ENCODE measurements at regions not wholly inside any gene's neighbourhood (a gene's known extent, or its start where the extent isn't known, plus 50 kb on each side); places are given as distances from the start of the nearest gene placed in this dataset.
"Not testable (repeated sequence)": the region's sequence is repeated elsewhere in the genome, so short reads cannot be mapped to it uniquely, and the experiment has no call there.

DNA sequence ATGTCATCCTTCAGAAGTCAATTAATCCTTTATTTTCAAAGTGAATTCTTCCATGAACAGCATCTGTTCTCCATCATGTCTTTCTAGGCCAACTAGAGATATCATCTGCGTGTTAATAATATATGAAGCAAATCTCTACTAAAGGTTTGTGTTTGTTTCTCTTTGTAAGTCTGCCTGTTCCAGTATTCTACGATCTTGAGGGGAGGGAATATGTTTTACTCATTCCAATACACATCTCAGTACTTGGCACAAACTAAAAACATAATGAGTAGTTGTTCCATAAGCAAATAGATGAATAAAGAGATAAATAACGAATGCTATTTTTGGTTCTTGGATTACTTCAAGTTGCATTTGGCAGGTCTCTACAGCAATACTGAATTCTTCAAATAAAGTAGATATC is 470.7 kb upstream of the GRIN3A start:
- Histone ChIP-seq H3K9me3 (replicated peaks) (no peaks in the 10 kb centered on the region; the same call in 1 of the 2 replicates), H3K27ac (no peak overlapping the region), H3K36me3 (no peaks in the 10 kb centered on the region), H3K27me3 (replicated peaks) (no peaks in the 10 kb centered on the region), H3K4me3 (no peak overlapping the region), H3K4me1 (replicated peaks) (no peaks in the 10 kb centered on the region)
- DNase-seq (ENCODE audit: low read depth in 1 of 2, low spot score in 2 of 2) = no peak

DNA sequence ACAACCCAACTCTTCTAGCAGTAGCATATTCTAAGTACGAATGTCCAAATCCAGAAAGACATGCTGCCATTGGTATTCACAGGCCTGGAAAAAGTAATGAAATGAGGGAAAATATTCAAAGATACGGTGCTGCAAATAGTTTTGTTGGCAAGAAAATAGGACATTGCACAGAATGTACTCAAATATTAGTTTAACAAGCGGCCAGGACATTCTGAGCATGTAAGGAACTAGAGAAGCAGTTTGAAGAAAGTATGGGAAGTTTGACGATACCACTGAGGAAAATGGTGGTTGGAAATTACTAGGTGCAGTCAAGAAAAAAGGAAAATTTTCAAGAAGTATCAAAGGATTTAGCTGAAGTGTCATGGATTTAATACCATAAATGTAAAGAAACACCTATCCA is 468.0 kb upstream of the GRIN3A start:
- Histone ChIP-seq H3K27ac (no peak overlapping the region), H3K9me3 (replicated peaks) (no peaks in the 10 kb centered on the region; the same call in 1 of the 2 replicates), H3K4me1 (replicated peaks) (no peaks in the 10 kb centered on the region), H3K27me3 (replicated peaks) (no peaks in the 10 kb centered on the region), H3K4me3 (no peak overlapping the region), H3K36me3 (no peaks in the 10 kb centered on the region)
- no peak for DNase-seq (ENCODE audit: low read depth in 1 of 2, low spot score in 2 of 2)

GRCh38 chr9:102205251-102205650 is 466.8 kb upstream of the GRIN3A start:
- no peaks in the 10 kb centered on the region for H3K27me3 ChIP-seq (replicated peaks)
- no peak overlapping the region for H3K27ac ChIP-seq
- H3K36me3 ChIP-seq = no peaks in the 10 kb centered on the region
- DNase-seq (ENCODE audit: low read depth in 1 of 2, low spot score in 2 of 2) = no peak
- no peaks in the 10 kb centered on the region; the same call in 1 of the 2 replicates for H3K9me3 ChIP-seq (replicated peaks)
- H3K4me1 ChIP-seq (replicated peaks) = no peaks in the 10 kb centered on the region
- H3K4me3 ChIP-seq = no peak overlapping the region

- no peak for DNase-seq (ENCODE audit: low read depth in 1 of 2, low spot score in 2 of 2)
- Histone ChIP-seq H3K4me1 (replicated peaks) (no peaks in the 10 kb centered on the region), H3K9me3 (replicated peaks) (no peaks in the 10 kb centered on the region; the same call in 1 of the 2 replicates), H3K4me3 (no peak overlapping the region), H3K36me3 (no peaks in the 10 kb centered on the region), H3K27me3 (replicated peaks) (no peaks in the 10 kb centered on the region), H3K27ac (no peak overlapping the region)
These were observed 463.7 kb upstream of the GRIN3A start for GRCh38 chr9:102202126-102202525.

- Histone ChIP-seq H3K4me1 (replicated peaks) (no peaks in the 10 kb centered on the region), H3K27me3 (replicated peaks) (no peaks in the 10 kb centered on the region), H3K36me3 (no peaks in the 10 kb centered on the region), H3K9me3 (replicated peaks) (no peaks in the 10 kb centered on the region; the same call in 1 of the 2 replicates), H3K4me3 (no peak overlapping the region), H3K27ac (no peak overlapping the region)
- DNase-seq (ENCODE audit: low read depth in 1 of 2, low spot score in 2 of 2) = no peak
These were observed 447.5 kb upstream of the GRIN3A start for GRCh38 chr9:102185962-102186361.

- H3K36me3 ChIP-seq = no peaks in the 10 kb centered on the region
- H3K27me3 ChIP-seq (replicated peaks) = no peaks in the 10 kb centered on the region
- no peak for DNase-seq (ENCODE audit: low read depth in 1 of 2, low spot score in 2 of 2)
- no peak overlapping the region for H3K27ac ChIP-seq
- no peaks in the 10 kb centered on the region for H3K4me1 ChIP-seq (replicated peaks)
- no peak overlapping the region for H3K4me3 ChIP-seq
- H3K9me3 ChIP-seq (replicated peaks) = no peaks in the 10 kb centered on the region; the same call in 1 of the 2 replicates
These were observed 446.9 kb upstream of the GRIN3A start for GRCh38 chr9:102185371-102185770.

GRCh38 chr9:102178811-102179210 is 440.4 kb upstream of the GRIN3A start:
- no peak overlapping the region for H3K27ac ChIP-seq
- H3K4me3 ChIP-seq = no peak overlapping the region
- no peaks in the 10 kb centered on the region; the same call in 1 of the 2 replicates for H3K9me3 ChIP-seq (replicated peaks)
- H3K27me3 ChIP-seq (replicated peaks) = no peaks in the 10 kb centered on the region
- no peaks in the 10 kb centered on the region for H3K4me1 ChIP-seq (replicated peaks)
- DNase-seq (ENCODE audit: low read depth in 1 of 2, low spot score in 2 of 2) = no peak
- no peaks in the 10 kb centered on the region for H3K36me3 ChIP-seq

DNA sequence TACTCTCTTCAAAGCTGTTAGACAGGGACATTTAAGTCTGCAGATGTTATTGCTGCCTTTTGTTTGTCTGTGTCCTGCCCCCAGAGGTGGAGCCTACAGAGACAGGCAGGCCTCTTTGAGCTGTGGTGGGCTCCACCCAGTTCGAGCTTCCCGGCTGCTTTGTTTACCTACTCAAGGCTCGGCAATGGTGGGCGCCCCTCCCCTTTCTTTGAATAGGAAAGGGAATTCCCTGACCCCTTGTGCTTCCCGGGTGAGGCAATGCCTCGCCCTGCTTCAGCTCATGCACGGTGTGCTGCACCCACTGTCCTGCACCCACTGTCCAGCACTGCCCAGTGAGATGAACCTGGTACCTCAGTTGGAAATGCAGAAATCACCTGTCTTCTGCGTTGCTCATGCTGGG is 435.8 kb upstream of the GRIN3A start:
- not testable (repeated sequence) for H3K36me3 ChIP-seq

GRCh38 chr9:102164247-102164646 is 425.8 kb upstream of the GRIN3A start:
- DNase-seq (ENCODE audit: low read depth in 1 of 2, low spot score in 2 of 2) = no peak
- Histone ChIP-seq H3K36me3 (no peaks in the 10 kb centered on the region), H3K4me1 (replicated peaks) (no peaks in the 10 kb centered on the region)

More for the DNA sequence above, 435.8 kb upstream of the GRIN3A start:
- H3K9me3 ChIP-seq (replicated peaks); H3K27me3 ChIP-seq (replicated peaks); H3K4me1 ChIP-seq (replicated peaks); H3K4me3 ChIP-seq; H3K27ac ChIP-seq; DNase-seq (ENCODE audit: low read depth in 1 of 2, low spot score in 2 of 2): not testable (repeated sequence)

GRCh38 chr9:102153081-102153480 is 414.6 kb upstream of the GRIN3A start:
- not testable (repeated sequence) for H3K9me3 ChIP-seq (replicated peaks); H3K27ac ChIP-seq; DNase-seq (ENCODE audit: low read depth in 1 of 2, low spot score in 2 of 2); H3K4me3 ChIP-seq; H3K36me3 ChIP-seq; H3K4me1 ChIP-seq (replicated peaks); H3K27me3 ChIP-seq (replicated peaks)

More at GRCh38 chr9:102164247-102164646, 425.8 kb upstream of the GRIN3A start:
- H3K4me3 ChIP-seq = no peak overlapping the region
- no peaks in the 10 kb centered on the region for H3K27me3 ChIP-seq (replicated peaks)
- H3K9me3 ChIP-seq (replicated peaks) = no peaks in the 10 kb centered on the region; the same call in 1 of the 2 replicates
- no peak overlapping the region for H3K27ac ChIP-seq

DNA sequence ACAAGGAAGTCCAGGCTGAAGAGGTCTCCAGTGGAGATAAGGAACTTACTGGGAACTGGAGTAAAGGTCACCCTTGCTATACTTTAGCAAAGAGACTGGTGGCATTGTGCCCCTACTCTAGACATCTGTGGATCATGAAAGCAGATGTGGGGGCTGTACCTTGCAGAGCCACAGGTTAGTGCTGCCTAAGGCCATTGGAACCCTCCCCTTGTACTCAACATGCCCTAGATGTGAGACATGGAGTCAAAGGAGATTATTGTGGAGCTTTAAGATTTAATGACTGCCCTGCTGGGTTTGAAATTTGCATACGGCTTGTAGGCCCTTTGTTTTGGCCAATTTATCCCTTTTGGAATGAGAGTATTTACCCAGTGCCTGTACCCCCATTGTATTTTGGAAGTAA is 397.3 kb upstream of the GRIN3A start:
- H3K36me3 ChIP-seq = no peaks in the 10 kb centered on the region
- H3K4me1 ChIP-seq (replicated peaks) = no peaks in the 10 kb centered on the region
- H3K27ac ChIP-seq = no peak overlapping the region
- H3K27me3 ChIP-seq (replicated peaks) = no peaks in the 10 kb centered on the region
- no peak for DNase-seq (ENCODE audit: low read depth in 1 of 2, low spot score in 2 of 2)
- no peaks in the 10 kb centered on the region for H3K9me3 ChIP-seq (replicated peaks)
- H3K4me3 ChIP-seq = no peak overlapping the region

DNA sequence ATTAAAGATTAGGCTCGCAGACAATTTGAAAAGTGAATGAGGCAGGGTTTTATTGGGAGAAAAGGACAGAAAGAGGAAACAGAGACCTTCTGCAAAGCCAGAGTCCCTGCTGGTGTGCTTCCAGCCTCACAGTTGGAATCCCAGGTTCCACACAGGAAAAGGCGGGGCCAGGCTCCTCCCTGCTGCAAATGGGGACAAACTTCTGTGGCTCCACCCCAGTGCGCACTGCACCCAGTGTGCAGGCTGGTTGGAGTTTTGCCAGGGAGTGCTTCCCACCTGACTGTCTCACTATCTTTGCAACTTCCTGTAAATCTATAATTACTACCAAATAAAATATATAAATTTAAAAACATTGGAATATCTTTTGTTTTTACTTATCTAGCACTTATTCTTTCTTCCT is 386.0 kb upstream of the GRIN3A start:
- no peaks in the 10 kb centered on the region for H3K4me1 ChIP-seq (replicated peaks)

GRCh38 chr9:102114557-102114956 is 376.1 kb upstream of the GRIN3A start:
- Histone ChIP-seq H3K4me1 (replicated peaks) (no peaks in the 10 kb centered on the region), H3K9me3 (replicated peaks) (no peaks in the 10 kb centered on the region), H3K27ac (no peak overlapping the region), H3K27me3 (replicated peaks) (no peaks in the 10 kb centered on the region), H3K4me3 (no peak overlapping the region), H3K36me3 (no peaks in the 10 kb centered on the region)
- no peak for DNase-seq (ENCODE audit: low read depth in 1 of 2, low spot score in 2 of 2)

More for the DNA sequence above, 386.0 kb upstream of the GRIN3A start:
- Histone ChIP-seq H3K36me3 (no peaks in the 10 kb centered on the region), H3K27me3 (replicated peaks) (no peaks in the 10 kb centered on the region), H3K27ac (no peak overlapping the region), H3K9me3 (replicated peaks) (no peaks in the 10 kb centered on the region), H3K4me3 (no peak overlapping the region)
- DNase-seq (ENCODE audit: low read depth in 1 of 2, low spot score in 2 of 2) = no peak

GRCh38 chr9:102113191-102113590 is 374.7 kb upstream of the GRIN3A start:
- no peak overlapping the region for H3K4me3 ChIP-seq
- DNase-seq (ENCODE audit: low read depth in 1 of 2, low spot score in 2 of 2) = no peak
- no peaks in the 10 kb centered on the region for H3K9me3 ChIP-seq (replicated peaks)
- H3K27ac ChIP-seq = no peak overlapping the region
- no peaks in the 10 kb centered on the region for H3K36me3 ChIP-seq
- no peaks in the 10 kb centered on the region for H3K27me3 ChIP-seq (replicated peaks)
- no peaks in the 10 kb centered on the region for H3K4me1 ChIP-seq (replicated peaks)

DNA sequence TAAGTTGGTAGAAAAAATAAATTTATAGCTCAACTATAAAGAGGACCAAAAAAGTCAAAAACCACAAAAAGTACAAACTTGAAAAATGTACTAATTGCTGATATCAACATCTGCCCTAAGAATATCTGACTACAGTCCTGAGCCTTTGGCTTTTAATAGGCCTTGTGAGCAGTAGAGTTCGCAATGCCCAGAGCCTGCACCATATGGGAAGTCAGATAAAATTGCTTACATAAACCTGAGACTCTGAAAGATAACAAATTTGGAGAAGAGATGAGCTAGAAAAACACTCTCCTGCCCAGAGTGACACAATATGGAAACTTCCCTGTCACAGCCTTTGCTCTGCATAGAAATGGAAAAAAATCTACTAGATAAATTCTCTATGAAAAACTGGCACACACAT is 368.0 kb upstream of the GRIN3A start:
- H3K36me3 ChIP-seq = no peaks in the 10 kb centered on the region
- H3K27me3 ChIP-seq (replicated peaks) = no peaks in the 10 kb centered on the region
- no peaks in the 10 kb centered on the region for H3K9me3 ChIP-seq (replicated peaks)
- DNase-seq (ENCODE audit: low read depth in 1 of 2, low spot score in 2 of 2) = no peak
- no peak overlapping the region for H3K4me3 ChIP-seq
- H3K4me1 ChIP-seq (replicated peaks) = no peaks in the 10 kb centered on the region
- no peak overlapping the region for H3K27ac ChIP-seq
